Caco-2 (cell line): ENCODE measurements at regions not wholly inside any gene's neighbourhood (a gene's known extent, or its start where the extent isn't known, plus 50 kb on each side); places are given as distances from the start of the nearest gene placed in this dataset.

ENCODE experiments used
- BruUV-seq: library from RNA; stranded (reverse); fragments of 400-500 nt; replicated peaks from 2 replicates; lab custom pipeline; 2021; lab: Mats Ljungman, UMichigan
- CTCF ChIA-PET: fragments of 300-600 bp; sonication (Branson Sonifier 250); formaldehyde crosslinking; loops from one replicate; lab custom pipeline; 2022; ENCODE audit warnings: antibody characterized with exemption; lab: Charles Lee
- POLR2A ChIA-PET: fragments of 300-600 bp; sonication (Branson Sonifier 250); formaldehyde crosslinking; loops from one replicate; lab custom pipeline; 2022; ENCODE audit warnings: antibody characterized with exemption; lab: Charles Lee
- DNase-seq, 2 experiments: peaks; one replicate each; pipeline versions ENCODE4 v3.0.0 to v3.0.0-alpha.2; 2020 to 2022
- H3K27me3 ChIP-seq: replicated peaks from 2 replicates; pipeline ENCODE4 v1.6.0; 2011; ENCODE audit warnings: low read length; ENCODE audit not compliant: control insufficient read depth, insufficient read depth
- H3K36me3 ChIP-seq: 2 replicates; pipeline ENCODE4 v1.5.1; 2011; ENCODE audit warnings: low read length; ENCODE audit not compliant: control insufficient read depth, insufficient read depth
- H3K4me1 ChIP-seq: fragments of 250-450 bp; sonication (Bioruptor Pico); 2 replicates; pipeline ENCODE4 v1.5.1; 2020; ENCODE audit warnings: mild to moderate bottlenecking
- H3K4me3 ChIP-seq: 2 replicates; pipeline ENCODE4 v1.5.1; 2011; ENCODE audit warnings: low read depth, mild to moderate bottlenecking, control low read depth, low read length
- H3K9me3 ChIP-seq: fragments of 250-450 bp; sonication (Bioruptor Pico); 2 replicates; pipeline ENCODE4 v1.5.1; 2020; ENCODE audit warnings: mild to moderate bottlenecking, moderate library complexity
- H3K27ac Mint-ChIP-seq: one replicate; pipeline ENCODE4 v1.8.0; 2022; ENCODE audit warnings: mixed read lengths; ENCODE audit not compliant: unreplicated experiment
- H3K27me3 Mint-ChIP-seq: one replicate; pipeline ENCODE4 v1.8.0; 2022; ENCODE audit warnings: mixed read lengths; ENCODE audit not compliant: insufficient read depth, unreplicated experiment
- H3K36me3 Mint-ChIP-seq: one replicate; pipeline ENCODE4 v1.8.0; 2022; ENCODE audit warnings: mild to moderate bottlenecking, mixed read lengths; ENCODE audit not compliant: insufficient read depth, unreplicated experiment
- H3K4me1 Mint-ChIP-seq: one replicate; pipeline ENCODE4 v1.8.0; 2022; ENCODE audit warnings: low read depth, mixed read lengths; ENCODE audit not compliant: unreplicated experiment
- H3K4me3 Mint-ChIP-seq: one replicate; pipeline ENCODE4 v1.8.0; 2022; ENCODE audit warnings: mild to moderate bottlenecking, moderate library complexity, mixed read lengths; ENCODE audit not compliant: unreplicated experiment
- H3K9me3 Mint-ChIP-seq: one replicate; pipeline ENCODE4 v1.8.0; 2022; ENCODE audit warnings: mixed read lengths; ENCODE audit not compliant: unreplicated experiment
- intact Hi-C: fragments of 100-400 bp; cut with micrococcal nuclease; formaldehyde crosslinking; loops from one replicate; pipeline ENCODE4 v1.10.0; 2022; ENCODE audit not compliant: unreplicated experiment
- TF ChIP-seq, protein P1 (sequence below), 2 experiments: fragments of 200-600 bp in 1 of 2; IDR thresholded peaks; 1 replicate in 1 of 2; 2 replicates in 1 of 2; pipeline versions ENCODE4 v1.5.1 to v1.8.0; 2011 to 2022; ENCODE audit warnings: antibody characterized with exemption in 1 of 2, control low read depth in 1 of 2, inconsistent platforms in 1 of 2, low read depth in 1 of 2, low read length in 1 of 2, mild to moderate bottlenecking in 1 of 2, moderate library complexity in 1 of 2; ENCODE audit not compliant: insufficient read depth in 1 of 2, severe bottlenecking in 1 of 2, unreplicated experiment in 1 of 2

DNA sequence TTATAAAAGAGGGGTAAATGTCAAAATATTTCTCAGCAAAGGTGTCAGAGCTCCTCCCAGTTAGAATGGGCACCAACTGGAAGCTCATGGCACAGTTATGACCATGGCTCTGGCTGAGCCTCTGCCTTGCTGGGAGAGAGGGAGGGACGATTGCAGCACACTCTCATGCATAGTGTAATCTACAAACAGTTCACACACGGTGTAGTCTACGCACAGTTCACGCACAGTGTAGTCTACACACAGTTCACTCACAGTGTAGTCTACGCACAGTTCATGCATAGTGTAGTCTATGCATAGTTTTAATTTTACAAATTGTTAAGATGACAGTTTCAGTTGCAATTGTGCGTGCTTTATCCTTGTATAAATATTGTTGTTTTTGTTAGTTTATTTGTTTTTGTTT lies 1474.6 kb upstream of the TMEM132C start:
- H3K9me3 ChIP-seq, result no peaks in the 10 kb centered on the region
- H3K36me3 Mint-ChIP-seq, result no peaks in the 10 kb centered on the region
- TF ChIP-seq, protein P1, sequence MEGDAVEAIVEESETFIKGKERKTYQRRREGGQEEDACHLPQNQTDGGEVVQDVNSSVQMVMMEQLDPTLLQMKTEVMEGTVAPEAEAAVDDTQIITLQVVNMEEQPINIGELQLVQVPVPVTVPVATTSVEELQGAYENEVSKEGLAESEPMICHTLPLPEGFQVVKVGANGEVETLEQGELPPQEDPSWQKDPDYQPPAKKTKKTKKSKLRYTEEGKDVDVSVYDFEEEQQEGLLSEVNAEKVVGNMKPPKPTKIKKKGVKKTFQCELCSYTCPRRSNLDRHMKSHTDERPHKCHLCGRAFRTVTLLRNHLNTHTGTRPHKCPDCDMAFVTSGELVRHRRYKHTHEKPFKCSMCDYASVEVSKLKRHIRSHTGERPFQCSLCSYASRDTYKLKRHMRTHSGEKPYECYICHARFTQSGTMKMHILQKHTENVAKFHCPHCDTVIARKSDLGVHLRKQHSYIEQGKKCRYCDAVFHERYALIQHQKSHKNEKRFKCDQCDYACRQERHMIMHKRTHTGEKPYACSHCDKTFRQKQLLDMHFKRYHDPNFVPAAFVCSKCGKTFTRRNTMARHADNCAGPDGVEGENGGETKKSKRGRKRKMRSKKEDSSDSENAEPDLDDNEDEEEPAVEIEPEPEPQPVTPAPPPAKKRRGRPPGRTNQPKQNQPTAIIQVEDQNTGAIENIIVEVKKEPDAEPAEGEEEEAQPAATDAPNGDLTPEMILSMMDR (IDR thresholded peaks at IDR 0.05; ENCODE audit: insufficient read depth in 1 of 2, low read depth in 1 of 2, low read length in 1 of 2, severe bottlenecking in 1 of 2, unreplicated experiment in 1 of 2), result no peak
- intact Hi-C loops, result no loop called here
- H3K9me3 Mint-ChIP-seq, result no peaks in the 10 kb centered on the region
- POLR2A ChIA-PET, result no interaction called here
- H3K27ac Mint-ChIP-seq, result no peak overlapping the region
- no peak for DNase-seq
- H3K27me3 Mint-ChIP-seq, result no peaks in the 10 kb centered on the region
- BruUV-seq, result no TSS peak
- H3K27me3 ChIP-seq, result no peaks in the 10 kb centered on the region
- H3K4me3 Mint-ChIP-seq, result no peak overlapping the region
- CTCF ChIA-PET, result no interaction called here
- no peaks in the 10 kb centered on the region for H3K4me1 Mint-ChIP-seq
- no peaks in the 10 kb centered on the region for H3K4me1 ChIP-seq
- no peaks in the 10 kb centered on the region for H3K36me3 ChIP-seq
- H3K4me3 ChIP-seq, result no peak overlapping the region

DNA sequence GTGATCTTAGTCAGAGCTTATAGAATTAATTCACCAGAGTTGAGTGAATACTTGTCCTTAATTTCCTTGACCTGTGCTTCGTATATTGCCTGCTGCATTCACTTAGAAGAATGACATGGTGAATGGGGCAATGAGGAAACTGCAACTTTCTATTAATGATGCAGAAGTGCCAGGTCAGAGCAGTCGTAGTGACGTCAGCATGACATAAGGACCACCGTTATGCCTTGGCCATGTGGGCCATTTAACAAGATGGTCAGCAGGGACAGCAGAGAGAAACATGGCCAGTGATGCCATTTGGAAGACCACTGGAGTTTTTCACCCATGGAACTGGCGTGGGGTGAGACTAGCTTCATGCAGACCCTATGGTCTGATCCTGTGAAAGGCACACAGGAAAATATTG lies 1469.4 kb upstream of the TMEM132C start:
- H3K27me3 ChIP-seq, result no peaks in the 10 kb centered on the region
- H3K27me3 Mint-ChIP-seq, result no peaks in the 10 kb centered on the region
- ChIA-PET POLR2A (no interaction called here), CTCF (no interaction called here)
- no TSS peak for BruUV-seq
- no peaks in the 10 kb centered on the region for H3K36me3 ChIP-seq
- H3K4me1 Mint-ChIP-seq, result no peaks in the 10 kb centered on the region
- H3K9me3 Mint-ChIP-seq, result no peaks in the 10 kb centered on the region
- no peak overlapping the region for H3K27ac Mint-ChIP-seq
- no peaks in the 10 kb centered on the region for H3K4me1 ChIP-seq
- DNase-seq, result no peak
- no peak overlapping the region for H3K4me3 ChIP-seq
- H3K4me3 Mint-ChIP-seq, result no peak overlapping the region
- H3K36me3 Mint-ChIP-seq, result no peaks in the 10 kb centered on the region
- intact Hi-C loops, result no loop called here
- H3K9me3 ChIP-seq, result no peaks in the 10 kb centered on the region
- TF ChIP-seq, protein P1 (IDR thresholded peaks at IDR 0.05; ENCODE audit: insufficient read depth in 1 of 2, low read depth in 1 of 2, low read length in 1 of 2, severe bottlenecking in 1 of 2, unreplicated experiment in 1 of 2), result no peak

DNA sequence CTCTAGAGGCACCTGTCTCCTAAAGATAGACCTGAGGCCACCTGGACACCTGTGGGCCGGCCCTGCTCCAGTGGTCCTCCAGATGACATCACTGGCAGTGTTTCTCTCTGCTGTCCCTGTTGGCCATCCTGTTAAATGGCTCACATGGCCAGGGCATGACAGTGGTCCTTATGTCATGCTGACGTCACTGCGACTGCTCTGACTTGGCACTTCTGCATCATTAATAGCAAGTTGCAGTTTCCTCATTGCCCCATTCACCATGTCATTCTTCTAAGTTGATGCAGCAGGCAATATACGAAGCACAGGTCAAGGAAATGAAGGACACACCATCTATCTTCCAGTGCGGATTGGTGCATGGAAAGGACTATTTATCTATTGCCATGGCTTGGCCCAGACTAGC lies 1468.5 kb upstream of the TMEM132C start:
- POLR2A ChIA-PET, result no interaction called here
- Mint-ChIP-seq H3K27me3 (no peaks in the 10 kb centered on the region), H3K4me3 (no peak overlapping the region), H3K4me1 (no peaks in the 10 kb centered on the region), H3K36me3 (no peaks in the 10 kb centered on the region), H3K27ac (no peak overlapping the region), H3K9me3 (no peaks in the 10 kb centered on the region)
- Histone ChIP-seq H3K4me1 (no peaks in the 10 kb centered on the region), H3K27me3 (no peaks in the 10 kb centered on the region), H3K36me3 (no peaks in the 10 kb centered on the region), H3K9me3 (no peaks in the 10 kb centered on the region), H3K4me3 (no peak overlapping the region)
- CTCF ChIA-PET, result no interaction called here
- TF ChIP-seq, protein P1 (IDR thresholded peaks at IDR 0.05; ENCODE audit: insufficient read depth in 1 of 2, low read depth in 1 of 2, low read length in 1 of 2, severe bottlenecking in 1 of 2, unreplicated experiment in 1 of 2), result no peak
- no TSS peak for BruUV-seq
- DNase-seq, result no peak
- intact Hi-C loops, result no loop called here
